ENCODE measurements at regions not wholly inside any gene's neighbourhood (a gene's known extent, or its start where the extent isn't known, plus 50 kb on each side); places are given as distances from the start of the nearest gene placed in this dataset.

GRCh38 chr16:86455116-86455515 lies 55.2 kb upstream of the FOXF1 start:
- dilution Hi-C loops (cut with MboI; ENCODE audit: extremely low pct_ligation_motif_present, low sequenced_read_pairs) (no loop called here), intact Hi-C loops (cut with micrococcal nuclease) (no loop called here)
- DNase-seq (ENCODE audit: low read depth, low spot score) = no peak
- Histone ChIP-seq H3K4me1 (ENCODE audit: control insufficient read depth, extremely low read depth, insufficient read depth, low read length) (no peaks in the 10 kb centered on the region), H3K4me2 (ENCODE audit: insufficient read depth, low read length) (no peak overlapping the region), H3K27me3 (ENCODE audit: control insufficient read depth in 2 of 2, insufficient read depth in 2 of 2, low read length in 2 of 2) (peaks cover 26 to 40% of the 10 kb centered on the region in 2 experiments), H2AFZ (ENCODE audit: low read depth, low read length) (no peak overlapping the region), H3K79me2 (ENCODE audit: control insufficient read depth, insufficient read depth, low read length) (no peaks in the 10 kb centered on the region), H3K9ac (replicated peaks; ENCODE audit: extremely low read depth, insufficient read depth, low read length) (no peak overlapping the region), H3K9me3 (replicated peaks; ENCODE audit: control insufficient read depth, insufficient read depth, low read length) (no peaks in the 10 kb centered on the region), H3K36me3 (ENCODE audit: control insufficient read depth in 2 of 2, extremely low read depth in 1 of 2, insufficient read depth in 2 of 2, low read length in 2 of 2) (no peaks in the 10 kb centered on the region), H4K20me1 (replicated peaks; ENCODE audit: control insufficient read depth, extremely low read depth, insufficient read depth, low read length) (no peaks in the 10 kb centered on the region), H3K4me3 (replicated peaks in 1 of 3; ENCODE audit: insufficient read depth in 1 of 3, low read depth in 1 of 3, low read length in 3 of 3) (no peak overlapping the region), H3K9me1 (replicated peaks; ENCODE audit: control insufficient read depth, extremely low read depth, insufficient read depth, low read length) (no peaks in the 10 kb centered on the region), H3K27ac (ENCODE audit: insufficient read depth, low read depth, low read length) (no peak overlapping the region)
- ChIA-PET CTCF (no interaction called here), POLR2A (no interaction called here)
- BruUV-seq (replicated peaks) = no TSS peak
- TF ChIP-seq MYC (IDR thresholded peaks at IDR 0.05; ENCODE audit: low read depth, low read length) (no peak), POLR2AphosphoS5 (IDR thresholded peaks at IDR 0.05; ENCODE audit: insufficient read depth, low read depth, low read length) (no peak), EZH2 (IDR thresholded peaks at IDR 0.05; ENCODE audit: borderline replicate concordance, low read depth, low read length, severe bottlenecking) (no peak), JUN (IDR thresholded peaks at IDR 0.05; ENCODE audit: borderline replicate concordance, insufficient read depth, insufficient read length, low read depth) (no peak)
- FAIRE-seq = no peak

- ChIA-PET POLR2A (no interaction called here), CTCF (no interaction called here)
- no peaks in the 10 kb centered on the region for H3K36me3 ChIP-seq (ENCODE audit: control insufficient read depth in 2 of 2, extremely low read depth in 1 of 2, insufficient read depth in 2 of 2, low read length in 2 of 2)
- H3K9me1 ChIP-seq (replicated peaks; ENCODE audit: control insufficient read depth, extremely low read depth, insufficient read depth, low read length) = no peaks in the 10 kb centered on the region
- BruUV-seq (replicated peaks) = no TSS peak
- TF ChIP-seq POLR2A (IDR thresholded peaks at IDR 0.05; ENCODE audit: low read depth, low read length) = no peak
- no peak for TF ChIP-seq CTCF (IDR thresholded peaks at IDR 0.05; ENCODE audit: extremely low read depth in 1 of 2, insufficient read depth in 1 of 2, low read depth in 1 of 2, low read length in 2 of 2)
- no peak for TF ChIP-seq GATA2 (IDR thresholded peaks at IDR 0.05; ENCODE audit: insufficient read depth, insufficient read length, low read depth, low read length)
- no peak for TF ChIP-seq FOS (IDR thresholded peaks at IDR 0.05; ENCODE audit: borderline replicate concordance, insufficient read depth, low read length)
- no peak for TF ChIP-seq MAX (IDR thresholded peaks at IDR 0.05; ENCODE audit: insufficient read depth, insufficient read length)
- no peak for TF ChIP-seq EZH2 (IDR thresholded peaks at IDR 0.05; ENCODE audit: borderline replicate concordance, low read depth, low read length, severe bottlenecking)
- no peak for TF ChIP-seq MYC (IDR thresholded peaks at IDR 0.05; ENCODE audit: low read depth, low read length)
- TF ChIP-seq POLR2AphosphoS5 (IDR thresholded peaks at IDR 0.05; ENCODE audit: insufficient read depth, low read depth, low read length) = no peak
- TF ChIP-seq JUN (IDR thresholded peaks at IDR 0.05; ENCODE audit: borderline replicate concordance, insufficient read depth, insufficient read length, low read depth) = no peak
- intact Hi-C loops (cut with micrococcal nuclease) = no loop called here
- no peak overlapping the region for H3K27ac ChIP-seq (ENCODE audit: insufficient read depth, low read depth, low read length)
- FAIRE-seq (no peak), DNase-seq (ENCODE audit: low read depth, low spot score) (no peak)
- H2AFZ ChIP-seq (ENCODE audit: low read depth, low read length) = no peak overlapping the region
- dilution Hi-C loops (cut with MboI; ENCODE audit: extremely low pct_ligation_motif_present, low sequenced_read_pairs) = no loop called here
- no peaks in the 10 kb centered on the region for H3K9me3 ChIP-seq (replicated peaks; ENCODE audit: control insufficient read depth, insufficient read depth, low read length)
- no peaks in the 10 kb centered on the region for H3K4me1 ChIP-seq (ENCODE audit: control insufficient read depth, extremely low read depth, insufficient read depth, low read length)
- H3K9ac ChIP-seq (replicated peaks; ENCODE audit: extremely low read depth, insufficient read depth, low read length) = no peak overlapping the region
- H3K79me2 ChIP-seq (ENCODE audit: control insufficient read depth, insufficient read depth, low read length) = no peaks in the 10 kb centered on the region
- H4K20me1 ChIP-seq (replicated peaks; ENCODE audit: control insufficient read depth, extremely low read depth, insufficient read depth, low read length) = no peaks in the 10 kb centered on the region
- no peak overlapping the region for H3K4me2 ChIP-seq (ENCODE audit: insufficient read depth, low read length)
- H3K4me3 ChIP-seq (replicated peaks in 1 of 3; ENCODE audit: insufficient read depth in 1 of 3, low read depth in 1 of 3, low read length in 3 of 3) = no peak overlapping the region
- H3K27me3 ChIP-seq (ENCODE audit: control insufficient read depth in 2 of 2, insufficient read depth in 2 of 2, low read length in 2 of 2) = peaks cover 25 to 36% of the 10 kb centered on the region in 2 experiments
Observed at GRCh38 chr16:86455640-86456039, 54.7 kb upstream of the FOXF1 start.

Measured in endothelial cell of umbilical vein (primary cell).